ENCODE measurements at regions not wholly inside any gene's neighbourhood (a gene's known extent, or its start where the extent isn't known, plus 50 kb on each side); places are given as distances from the start of the nearest gene placed in this dataset.

- ATAC-seq (ENCODE audit: insufficient read depth, low read depth) (no peak), DNase-seq (no peak)
- Histone ChIP-seq H3K4me2 (ENCODE audit: insufficient read depth, low read length) (no peak overlapping the region), H3K27ac (ENCODE audit: low read length) (no peak overlapping the region), H3K9ac (ENCODE audit: low read depth, low read length) (no peak overlapping the region), H3K4me1 (ENCODE audit: insufficient read depth, low read length) (no peaks in the 10 kb centered on the region), H4K20me1 (ENCODE audit: insufficient read depth, low read length) (no peaks in the 10 kb centered on the region), H3K79me2 (ENCODE audit: insufficient read depth, low read length) (no peaks in the 10 kb centered on the region), H3K9me3 (ENCODE audit: insufficient read depth, low read length, severe bottlenecking) (no peaks in the 10 kb centered on the region), H3K4me3 (ENCODE audit: low read depth in 1 of 2, low read length in 2 of 2) (no peak overlapping the region), H3K36me3 (ENCODE audit: insufficient read depth, low read length) (no peaks in the 10 kb centered on the region), H2AFZ (ENCODE audit: low read depth, low read length) (no peak overlapping the region), H3K27me3 (ENCODE audit: insufficient read depth, low read length, poor library complexity) (no peaks in the 10 kb centered on the region)
- TF ChIP-seq CTCF (IDR thresholded peaks at IDR 0.05; ENCODE audit: borderline replicate concordance, extremely low read depth, low read length, poor library complexity, severe bottlenecking) = no peak
- no peak for TF ChIP-seq EZH2 (IDR thresholded peaks at IDR 0.05; ENCODE audit: borderline replicate concordance, low read depth, low read length, severe bottlenecking)
These were observed 786.5 kb downstream of the LRRIQ3 start for GRCh38 chr1:73411479-73411878.

GRCh38 chr1:73401666-73402065, 796.3 kb downstream of the LRRIQ3 start:
- no peak for DNase-seq

GRCh38 chr1:73382966-73383365, 815.0 kb downstream of the LRRIQ3 start:
- Histone ChIP-seq H2AFZ (ENCODE audit: low read depth, low read length) (no peak overlapping the region), H3K9ac (ENCODE audit: low read depth, low read length) (no peak overlapping the region), H3K27ac (ENCODE audit: low read length) (no peak overlapping the region), H3K9me3 (ENCODE audit: insufficient read depth, low read length, severe bottlenecking) (no peaks in the 10 kb centered on the region), H3K79me2 (ENCODE audit: insufficient read depth, low read length) (no peaks in the 10 kb centered on the region), H3K4me1 (ENCODE audit: insufficient read depth, low read length) (no peaks in the 10 kb centered on the region), H4K20me1 (ENCODE audit: insufficient read depth, low read length) (no peaks in the 10 kb centered on the region), H3K4me3 (ENCODE audit: low read depth in 1 of 2, low read length in 2 of 2) (no peak overlapping the region), H3K36me3 (ENCODE audit: insufficient read depth, low read length) (no peaks in the 10 kb centered on the region), H3K4me2 (ENCODE audit: insufficient read depth, low read length) (no peak overlapping the region), H3K27me3 (ENCODE audit: insufficient read depth, low read length, poor library complexity) (no peaks in the 10 kb centered on the region)
- no peak for ATAC-seq (ENCODE audit: insufficient read depth, low read depth)
- no peak for DNase-seq
- no peak for TF ChIP-seq CTCF (IDR thresholded peaks at IDR 0.05; ENCODE audit: borderline replicate concordance, extremely low read depth, low read length, poor library complexity, severe bottlenecking)
- TF ChIP-seq EZH2 (IDR thresholded peaks at IDR 0.05; ENCODE audit: borderline replicate concordance, low read depth, low read length, severe bottlenecking) = no peak

More at GRCh38 chr1:73401666-73402065, 796.3 kb downstream of the LRRIQ3 start:
- Histone ChIP-seq H3K4me3 (ENCODE audit: low read depth in 1 of 2, low read length in 2 of 2) (no peak overlapping the region), H3K9ac (ENCODE audit: low read depth, low read length) (no peak overlapping the region), H3K27ac (ENCODE audit: low read length) (no peak overlapping the region), H3K36me3 (ENCODE audit: insufficient read depth, low read length) (no peaks in the 10 kb centered on the region), H3K79me2 (ENCODE audit: insufficient read depth, low read length) (no peaks in the 10 kb centered on the region), H2AFZ (ENCODE audit: low read depth, low read length) (no peak overlapping the region), H3K9me3 (ENCODE audit: insufficient read depth, low read length, severe bottlenecking) (no peaks in the 10 kb centered on the region), H3K4me2 (ENCODE audit: insufficient read depth, low read length) (no peak overlapping the region), H3K27me3 (ENCODE audit: insufficient read depth, low read length, poor library complexity) (no peaks in the 10 kb centered on the region), H3K4me1 (ENCODE audit: insufficient read depth, low read length) (no peaks in the 10 kb centered on the region), H4K20me1 (ENCODE audit: insufficient read depth, low read length) (no peaks in the 10 kb centered on the region)
- TF ChIP-seq EZH2 (IDR thresholded peaks at IDR 0.05; ENCODE audit: borderline replicate concordance, low read depth, low read length, severe bottlenecking) (no peak), CTCF (IDR thresholded peaks at IDR 0.05; ENCODE audit: borderline replicate concordance, extremely low read depth, low read length, poor library complexity, severe bottlenecking) (no peak)
- ATAC-seq (ENCODE audit: insufficient read depth, low read depth) = no peak
